SK-N-SH (cell line): ENCODE measurements at regions not wholly inside any gene's neighbourhood (a gene's known extent, or its start where the extent isn't known, plus 50 kb on each side); places are given as distances from the start of the nearest gene placed in this dataset.
"Not testable (repeated sequence)": the region's sequence is repeated elsewhere in the genome, so short reads cannot be mapped to it uniquely, and the experiment has no call there.

Source experiments
- CTCF ChIA-PET: fragments of 300-600, 350-600 bp; formaldehyde crosslinking; extraction: SDS; loops from one replicate; lab custom pipeline; 2021; lab: Yijun Ruan, JAX
- POLR2A ChIA-PET: fragments of 350-600 bp; sonication (Branson Sonifier 250); formaldehyde crosslinking; extraction: SDS; loops from one replicate; lab custom pipeline; 2020; ENCODE audit warnings: antibody characterized with exemption, inconsistent platforms; lab: Yijun Ruan, JAX
- DNase-seq: peaks from one replicate; pipeline ENCODE4 v3.0.0; 2012
- H2AFZ ChIP-seq: fragments of 200-600 bp; sonication (generic); 2 replicates; pipeline ENCODE4 v1.8.1; 2016; ENCODE audit warnings: antibody characterized with exemption, mild to moderate bottlenecking, low read depth
- H3F3A ChIP-seq: fragments of 200-600 bp; sonication (generic); replicated peaks from 2 replicates; pipeline ENCODE3; 2016; ENCODE audit warnings: antibody characterized with exemption, mild to moderate bottlenecking; ENCODE audit not compliant: insufficient read depth
- H3K27ac ChIP-seq, 2 experiments: fragments of 200-500 bp in 1 of 2; fragments of 200-600 bp in 1 of 2; sonication (Bioruptor generic) in 1 of 2; sonication (generic), shearing (Covaris generic) in 1 of 2; 2 replicates each; pipeline versions ENCODE4 v1.5.1 to v1.6.1; 2014 to 2016; ENCODE audit warnings: low read depth in 2 of 2, inconsistent platforms in 1 of 2, low read length in 1 of 2, mild to moderate bottlenecking in 1 of 2, mixed read lengths in 1 of 2
- H3K27me3 ChIP-seq: fragments of 200-600 bp; sonication (generic), shearing (Covaris generic); 2 replicates; pipeline ENCODE4 v1.6.1; 2016; ENCODE audit warnings: mixed run types; ENCODE audit not compliant: insufficient read depth
- H3K36me3 ChIP-seq, 2 experiments: fragments of 200-500 bp in 1 of 2; fragments of 200-600 bp in 1 of 2; sonication (Bioruptor generic) in 1 of 2; sonication (generic) in 1 of 2; replicated peaks in 1 of 2; 2 replicates each; pipeline versions ENCODE3 to v1.5.1; 2014 to 2016; ENCODE audit warnings: low read length in 1 of 2, mild to moderate bottlenecking in 1 of 2; ENCODE audit not compliant: insufficient read depth in 2 of 2, control insufficient read depth in 1 of 2
- H3K4me1 ChIP-seq, 2 experiments: fragments of 200-500 bp in 1 of 2; fragments of 200-600 bp in 1 of 2; sonication (Bioruptor generic) in 1 of 2; sonication (generic), shearing (Covaris generic) in 1 of 2; 2 replicates each; pipeline versions ENCODE4 v1.5.1 to v1.6.1; 2014 to 2016; ENCODE audit warnings: low read depth in 1 of 2, low read length in 1 of 2, mixed run types in 1 of 2; ENCODE audit not compliant: insufficient read depth in 2 of 2, control insufficient read depth in 1 of 2
- H3K4me2 ChIP-seq: fragments of 200-600 bp; sonication (generic), shearing (Covaris generic); 2 replicates; pipeline ENCODE4 v1.6.1; 2017; ENCODE audit warnings: mixed run types
- H3K4me3 ChIP-seq, 2 experiments: fragments of 200-500 bp in 1 of 2; fragments of 200-600 bp in 1 of 2; sonication (Bioruptor generic) in 1 of 2; sonication (generic), shearing (Covaris generic) in 1 of 2; 2 replicates each; pipeline versions ENCODE4 v1.5.1 to v1.8.1; 2014 to 2016; ENCODE audit warnings: low read depth in 2 of 2, inconsistent platforms in 1 of 2, low read length in 1 of 2, mild to moderate bottlenecking in 1 of 2, mixed read lengths in 1 of 2, moderate library complexity in 1 of 2
- H3K79me2 ChIP-seq: fragments of 200-600 bp; sonication (generic); 2 replicates; pipeline ENCODE4 v1.8.1; 2017; ENCODE audit warnings: mild to moderate bottlenecking; ENCODE audit not compliant: insufficient read depth
- H3K9ac ChIP-seq: fragments of 200-600 bp; sonication (generic); 2 replicates; pipeline ENCODE4 v1.6.1; 2017; ENCODE audit warnings: mixed run types
- H3K9me2 ChIP-seq: fragments of 200-600 bp; sonication (generic); 2 replicates; pipeline ENCODE4 v1.6.1; 2017; ENCODE audit warnings: mixed run types
- H3K9me3 ChIP-seq: fragments of 200-600 bp; sonication (generic); 2 replicates; pipeline ENCODE4 v1.6.1; 2017; ENCODE audit warnings: mixed run types, mild to moderate bottlenecking, moderate library complexity
- H4K20me1 ChIP-seq: fragments of 200-600 bp; sonication (generic); 2 replicates; pipeline ENCODE4 v1.6.1; 2017; ENCODE audit warnings: mild to moderate bottlenecking, mixed run types; ENCODE audit not compliant: insufficient read depth
- ELF1 ChIP-seq: IDR thresholded peaks from 2 replicates; pipeline ENCODE4 v1.4.0; 2012
- GABPA ChIP-seq: IDR thresholded peaks from 2 replicates; pipeline ENCODE4 v1.4.0; 2012; ENCODE audit warnings: low read depth, mild to moderate bottlenecking
- GATA2 ChIP-seq: sonication (generic); formaldehyde crosslinking; IDR thresholded peaks from 2 replicates; pipeline ENCODE4 v1.5.0; 2020; ENCODE audit warnings: mild to moderate bottlenecking, missing genetic modification reagents
- MXI1 ChIP-seq: IDR thresholded peaks from 2 replicates; pipeline ENCODE4 v1.6.1; 2012; ENCODE audit warnings: mild to moderate bottlenecking, low read depth, low read length, improper control_type of control experiment
- RFX5 ChIP-seq: IDR thresholded peaks from 2 replicates; pipeline ENCODE4 v1.6.1; 2012; ENCODE audit warnings: mild to moderate bottlenecking, improper control_type of control experiment, low read length
- TAF1 ChIP-seq: IDR thresholded peaks from 2 replicates; pipeline ENCODE4 v1.6.1; 2012; ENCODE audit warnings: low read depth, mild to moderate bottlenecking, low read length, moderate library complexity, borderline replicate concordance
- WGBS: methylation state at CpG from one replicate; pipeline ENCODE4 v1.1.6; 2017; ENCODE audit warnings: low lambda C conversion rate; 5-methylcytosine and 5-hydroxymethylcytosine counted together
- TF ChIP-seq, protein P1 (sequence below): IDR thresholded peaks from 2 replicates; pipeline ENCODE4 v1.4.0; 2012; ENCODE audit warnings: low read depth, borderline replicate concordance
- TF ChIP-seq, protein P2 (sequence below): fragments of 150-350 bp; IDR thresholded peaks from 2 replicates; pipeline ENCODE4 v1.6.1; 2017; ENCODE audit warnings: antibody characterized with exemption, low read length, low read depth, borderline replicate concordance
- TF ChIP-seq, protein P3 (sequence below): IDR thresholded peaks from 2 replicates; pipeline ENCODE4; 2012

DNA sequence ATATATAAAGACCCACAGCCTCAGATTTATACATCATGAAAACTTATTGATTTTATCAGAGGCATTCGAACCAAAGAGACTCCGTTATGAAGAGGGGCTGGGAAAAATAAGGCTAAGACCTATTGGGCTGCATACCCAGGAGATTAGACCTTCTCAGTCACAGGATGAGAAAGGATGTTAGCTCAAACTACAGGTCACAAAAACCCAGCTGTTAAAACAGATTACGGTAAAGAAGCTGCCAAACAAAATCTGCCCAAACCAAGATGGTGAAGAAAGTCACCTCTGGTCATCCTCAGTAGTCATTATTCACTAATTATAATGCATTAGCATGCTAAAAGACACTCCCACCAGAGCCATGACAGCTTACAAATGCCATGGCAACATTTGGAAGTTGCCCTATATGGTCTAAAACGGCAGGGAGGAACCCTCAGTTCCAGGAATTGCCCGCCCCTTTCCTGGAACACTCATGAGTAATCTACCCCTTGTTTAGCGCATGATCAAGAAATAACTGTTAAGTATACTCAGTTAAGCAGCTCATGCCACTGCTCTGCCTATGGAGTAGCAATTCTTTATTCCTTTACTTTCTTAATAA, 362.5 kb upstream of the PCDH15 start:
- CTCF ChIA-PET = no interaction called here
- Histone ChIP-seq H3F3A (no peaks in the 10 kb centered on the region), H3K4me1 (no peaks in the 10 kb centered on the region), H3K4me3 (no peak overlapping the region), H3K4me2 (no peak overlapping the region), H3K9me2 (no peaks in the 10 kb centered on the region), H4K20me1 (no peaks in the 10 kb centered on the region), H2AFZ (no peak overlapping the region; the same call in 1 of the 2 replicates), H3K27ac (no peak overlapping the region), H3K79me2 (no peaks in the 10 kb centered on the region), H3K9me3 (no peaks in the 10 kb centered on the region), H3K36me3 (no peaks in the 10 kb centered on the region), H3K27me3 (no peaks in the 10 kb centered on the region), H3K9ac (no peak overlapping the region)
- DNase-seq = no peak
- 71% methylated on average over 6 of the region's 6 CpGs for WGBS
- POLR2A ChIA-PET = no interaction called here
- TF ChIP-seq ELF1 (no peak), RFX5 (no peak), GATA2 (CRISPR knock-in tag) (no peak), MXI1 (no peak), TAF1 (no peak)
- TF ChIP-seq, protein P1, sequence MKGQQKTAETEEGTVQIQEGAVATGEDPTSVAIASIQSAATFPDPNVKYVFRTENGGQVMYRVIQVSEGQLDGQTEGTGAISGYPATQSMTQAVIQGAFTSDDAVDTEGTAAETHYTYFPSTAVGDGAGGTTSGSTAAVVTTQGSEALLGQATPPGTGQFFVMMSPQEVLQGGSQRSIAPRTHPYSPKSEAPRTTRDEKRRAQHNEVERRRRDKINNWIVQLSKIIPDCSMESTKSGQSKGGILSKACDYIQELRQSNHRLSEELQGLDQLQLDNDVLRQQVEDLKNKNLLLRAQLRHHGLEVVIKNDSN = no peak
- TF ChIP-seq, protein P2, sequence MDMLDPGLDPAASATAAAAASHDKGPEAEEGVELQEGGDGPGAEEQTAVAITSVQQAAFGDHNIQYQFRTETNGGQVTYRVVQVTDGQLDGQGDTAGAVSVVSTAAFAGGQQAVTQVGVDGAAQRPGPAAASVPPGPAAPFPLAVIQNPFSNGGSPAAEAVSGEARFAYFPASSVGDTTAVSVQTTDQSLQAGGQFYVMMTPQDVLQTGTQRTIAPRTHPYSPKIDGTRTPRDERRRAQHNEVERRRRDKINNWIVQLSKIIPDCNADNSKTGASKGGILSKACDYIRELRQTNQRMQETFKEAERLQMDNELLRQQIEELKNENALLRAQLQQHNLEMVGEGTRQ = no peak
- TF ChIP-seq, all 33 proteins: peak for 0

DNA sequence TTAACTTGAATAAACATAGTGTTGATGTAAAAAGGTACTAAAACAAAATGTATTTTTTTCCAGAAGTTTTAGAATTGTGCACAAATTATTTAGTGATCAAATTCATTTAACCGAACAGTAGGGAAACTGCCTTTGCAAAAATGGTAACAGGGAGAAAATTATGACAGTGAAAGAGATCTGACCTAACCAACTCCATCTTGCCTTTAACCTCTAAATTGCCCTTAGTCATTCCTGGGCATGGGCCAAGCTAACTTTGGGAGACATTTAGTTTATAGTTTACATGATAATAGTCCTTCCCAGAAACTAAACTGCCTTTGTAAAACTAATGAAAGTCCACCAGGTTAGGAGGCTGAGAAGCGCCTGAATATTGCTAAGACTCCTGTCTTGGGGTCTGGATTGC, 361.3 kb upstream of the PCDH15 start:
- CTCF ChIA-PET, H3K4me3 ChIP-seq, H4K20me1 ChIP-seq, H3K79me2 ChIP-seq, H3K36me3 ChIP-seq, H3K4me1 ChIP-seq, DNase-seq, H3K9me3 ChIP-seq, H3K4me2 ChIP-seq, H2AFZ ChIP-seq, H3K27me3 ChIP-seq, H3K9me2 ChIP-seq, POLR2A ChIA-PET, H3K27ac ChIP-seq, H3K9ac ChIP-seq, H3F3A ChIP-seq: not testable (repeated sequence)
- WGBS = 83% methylated on average over 2 of the region's 2 CpGs

DNA sequence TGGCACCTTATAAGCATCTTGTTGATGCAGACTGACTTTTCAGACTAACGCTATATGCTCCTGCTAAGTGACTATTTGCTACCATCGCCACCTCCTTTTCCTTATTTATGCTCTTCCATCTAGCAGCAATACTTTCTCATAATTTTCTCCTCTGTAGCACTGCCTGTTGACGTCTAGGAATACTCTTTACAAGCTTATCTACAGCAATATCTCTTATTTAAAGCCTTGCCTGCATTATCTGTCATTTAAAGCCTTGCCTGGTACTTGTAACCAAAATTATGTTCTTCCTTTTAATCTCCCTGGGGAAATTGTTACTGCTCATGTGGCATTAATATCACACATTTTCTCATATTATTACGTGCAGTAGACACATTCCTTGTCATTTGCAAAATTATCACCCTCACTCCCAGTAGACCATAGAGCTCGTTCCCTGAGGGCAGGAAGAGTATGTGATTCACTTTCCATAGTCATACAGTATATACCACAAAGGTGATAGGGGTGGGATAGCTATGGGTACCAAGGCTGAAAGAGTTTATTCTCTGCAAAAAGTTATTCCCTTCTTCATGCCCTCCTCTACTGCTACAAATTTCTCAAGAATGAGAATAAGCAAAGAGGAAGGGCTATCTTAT, 359.7 kb upstream of the PCDH15 start:
- ChIA-PET CTCF (no interaction called here), POLR2A (no interaction called here)
- Histone ChIP-seq H2AFZ (no peak overlapping the region), H3K27me3 (no peaks in the 10 kb centered on the region), H3K9me2 (no peaks in the 10 kb centered on the region), H3K4me2 (no peak overlapping the region), H3K4me1 (no peaks in the 10 kb centered on the region), H3K27ac (no peak overlapping the region), H4K20me1 (no peaks in the 10 kb centered on the region), H3F3A (no peaks in the 10 kb centered on the region), H3K4me3 (no peak overlapping the region), H3K36me3 (no peaks in the 10 kb centered on the region), H3K79me2 (no peaks in the 10 kb centered on the region), H3K9ac (no peak overlapping the region), H3K9me3 (no peaks in the 10 kb centered on the region)
- no peak for DNase-seq
- peak; percentile 26; the same call in 1 of the 2 replicates for TF ChIP-seq GATA2 (CRISPR knock-in tag)
- TF ChIP-seq, protein P3, sequence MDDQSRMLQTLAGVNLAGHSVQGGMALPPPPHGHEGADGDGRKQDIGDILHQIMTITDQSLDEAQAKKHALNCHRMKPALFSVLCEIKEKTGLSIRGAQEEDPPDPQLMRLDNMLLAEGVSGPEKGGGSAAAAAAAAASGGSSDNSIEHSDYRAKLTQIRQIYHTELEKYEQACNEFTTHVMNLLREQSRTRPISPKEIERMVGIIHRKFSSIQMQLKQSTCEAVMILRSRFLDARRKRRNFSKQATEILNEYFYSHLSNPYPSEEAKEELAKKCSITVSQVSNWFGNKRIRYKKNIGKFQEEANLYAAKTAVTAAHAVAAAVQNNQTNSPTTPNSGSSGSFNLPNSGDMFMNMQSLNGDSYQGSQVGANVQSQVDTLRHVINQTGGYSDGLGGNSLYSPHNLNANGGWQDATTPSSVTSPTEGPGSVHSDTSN = no peak
- TF ChIP-seq GABPA = no peak
- 38% methylated on average over 5 of the region's 5 CpGs for WGBS
